Panc1 (cell line): ENCODE measurements at regions not wholly inside any gene's neighbourhood (a gene's known extent, or its start where the extent isn't known, plus 50 kb on each side); places are given as distances from the start of the nearest gene placed in this dataset.

Experiments used
- ATAC-seq: fragments of 200-7000 bp; cut with Tn5 transposase; 2 replicates; pipeline ENCODE4 v1.9.1; 2020; ENCODE audit warnings: mild to moderate bottlenecking, moderate library complexity
- BruUV-seq: library from RNA; stranded (reverse); fragments of 400-500 nt; replicated peaks from 2 replicates; lab custom pipeline; 2021; lab: Mats Ljungman, UMichigan
- CTCF ChIA-PET: fragments of 300-600 bp; sonication (Branson Sonifier 250); formaldehyde crosslinking; loops from one replicate; lab custom pipeline; 2022; ENCODE audit warnings: antibody characterized with exemption; lab: Charles Lee
- POLR2A ChIA-PET: fragments of 300-600 bp; sonication (Branson Sonifier 250); formaldehyde crosslinking; loops from one replicate; lab custom pipeline; 2022; ENCODE audit warnings: antibody characterized with exemption; lab: Charles Lee
- DNase-seq: peaks from one replicate; pipeline ENCODE4 v3.0.0-alpha.2; 2010; ENCODE audit warnings: low read depth, low spot score
- H3K27ac ChIP-seq: 2 replicates; pipeline ENCODE4 v1.5.1; 2011; ENCODE audit warnings: mild to moderate bottlenecking, low read length, inconsistent platforms
- H3K27me3 ChIP-seq: fragments of 200-500 bp; sonication (Bioruptor generic); 2 replicates; pipeline ENCODE4 v1.6.0; 2014; ENCODE audit warnings: low read length, inconsistent platforms; ENCODE audit not compliant: control insufficient read depth, insufficient read depth
- H3K36me3 ChIP-seq: fragments of 200-500 bp; sonication (Bioruptor generic); 2 replicates; pipeline ENCODE4 v1.5.1; 2014; ENCODE audit warnings: inconsistent platforms, mild to moderate bottlenecking, low read length, moderate library complexity; ENCODE audit not compliant: control insufficient read depth, insufficient read depth
- H3K4me1 ChIP-seq: 2 replicates; pipeline ENCODE4 v1.5.1; 2011; ENCODE audit warnings: inconsistent platforms, mild to moderate bottlenecking, low read length, moderate library complexity; ENCODE audit not compliant: control insufficient read depth, insufficient read depth
- H3K4me3 ChIP-seq, 2 experiments: 2 replicates each; pipeline ENCODE4 v1.5.1; 2011 to 2012; ENCODE audit warnings: low read depth in 2 of 2, low read length in 2 of 2, mild to moderate bottlenecking in 2 of 2, inconsistent platforms in 1 of 2, moderate library complexity in 1 of 2
- H3K9me3 ChIP-seq: fragments of 200-500 bp; sonication (Bioruptor generic); 2 replicates; pipeline ENCODE4 v1.5.1; 2014; ENCODE audit warnings: low read depth, mild to moderate bottlenecking, inconsistent platforms, low read length, moderate library complexity; ENCODE audit not compliant: control insufficient read depth, insufficient read depth
- CTCF ChIP-seq: fragments of 450-650 bp; IDR thresholded peaks from 2 replicates; pipeline ENCODE4 v1.5.1; 2017; ENCODE audit warnings: mild to moderate bottlenecking
- POLR2AphosphoS5 ChIP-seq: IDR thresholded peaks from 2 replicates; pipeline ENCODE4 v1.6.1; 2012; ENCODE audit warnings: mild to moderate bottlenecking, low read depth, low read length, moderate library complexity
- REST ChIP-seq, 2 experiments: IDR thresholded peaks; 2 replicates each; pipeline ENCODE4 v1.6.1; 2011 to 2012; ENCODE audit warnings: low read depth in 2 of 2, control low read depth in 1 of 2, low read length in 1 of 2, mild to moderate bottlenecking in 1 of 2, moderate library complexity in 1 of 2; ENCODE audit not compliant: insufficient read depth in 1 of 2
- SIN3A ChIP-seq: IDR thresholded peaks from 2 replicates; pipeline ENCODE4 v1.6.1; 2012; ENCODE audit warnings: low read depth, mild to moderate bottlenecking, low read length, moderate library complexity, borderline replicate concordance; ENCODE audit not compliant: insufficient read depth
- TCF7L2 ChIP-seq: IDR thresholded peaks from 2 replicates; pipeline ENCODE4 v1.6.1; 2011; ENCODE audit warnings: mild to moderate bottlenecking, low read depth, low read length, inconsistent platforms
- in situ Hi-C: cut with HindIII; loops from 2 replicates; pipeline ENCODE4 v1.10.0; 2016; ENCODE audit warnings: low sequenced_read_pairs, low pct_unique_long_range_greater_than_20kb
- intact Hi-C: fragments of 100-400 bp; cut with micrococcal nuclease; formaldehyde crosslinking; loops from one replicate; pipeline ENCODE4 v1.10.0; 2022; ENCODE audit not compliant: unreplicated experiment

GRCh38 chr5:2370626-2371418 lies 380.7 kb downstream of the IRX2 start:
- no peaks in the 10 kb centered on the region for H3K36me3 ChIP-seq
- ChIA-PET POLR2A (no interaction called here), CTCF (no interaction called here)
- no peak overlapping the region for H3K27ac ChIP-seq
- in situ Hi-C loops = no loop called here
- H3K27me3 ChIP-seq = no peaks in the 10 kb centered on the region
- DNase-seq (no peak), ATAC-seq (no peak)
- no TSS peak for BruUV-seq
- TF ChIP-seq POLR2AphosphoS5 (no peak), CTCF (no peak), SIN3A (no peak), REST (IDR thresholded peaks at IDR 0.05; ENCODE audit: insufficient read depth in 1 of 2, low read depth in 2 of 2, low read length in 1 of 2) (no peak), TCF7L2 (no peak)
- intact Hi-C loops = no loop called here
- H3K4me1 ChIP-seq = no peaks in the 10 kb centered on the region
- H3K9me3 ChIP-seq = no peaks in the 10 kb centered on the region
- H3K4me3 ChIP-seq = no peak overlapping the region

- ATAC-seq = no peak
- CTCF ChIA-PET = no interaction called here
These were observed 382.3 kb downstream of the IRX2 start for GRCh38 chr5:2369178-2369577.

More at GRCh38 chr5:2369178-2369577, 382.3 kb downstream of the IRX2 start:
- no TSS peak for BruUV-seq
- H3K27ac ChIP-seq = no peak overlapping the region
- no peak for TF ChIP-seq TCF7L2
- no peak for TF ChIP-seq SIN3A
- no peak for TF ChIP-seq POLR2AphosphoS5
- TF ChIP-seq CTCF = no peak
- no peak for TF ChIP-seq REST (IDR thresholded peaks at IDR 0.05; ENCODE audit: insufficient read depth in 1 of 2, low read depth in 2 of 2, low read length in 1 of 2)
- no peaks in the 10 kb centered on the region for H3K27me3 ChIP-seq
- H3K4me3 ChIP-seq = no peak overlapping the region
- H3K4me1 ChIP-seq = no peaks in the 10 kb centered on the region
- H3K36me3 ChIP-seq = no peaks in the 10 kb centered on the region
- intact Hi-C loops (no loop called here), in situ Hi-C loops (no loop called here)
- DNase-seq = no peak
- POLR2A ChIA-PET = no interaction called here
- no peaks in the 10 kb centered on the region; the same call in 1 of the 2 replicates for H3K9me3 ChIP-seq
